HCT116 (cell line): ENCODE measurements at regions not wholly inside any gene's neighbourhood (a gene's known extent, or its start where the extent isn't known, plus 50 kb on each side); places are given as distances from the start of the nearest gene placed in this dataset.
A peak's percentile ranks its signal among the peaks of the same experiment; 100 is the strongest.

Experiments used
- ATAC-seq: fragments of 200-7000 bp; cut with Tn5 transposase; 2 replicates; pipeline ENCODE4 v1.9.1; 2020; ENCODE audit warnings: mild to moderate bottlenecking, moderate library complexity
- BruUV-seq: library from RNA; stranded (reverse); fragments of 400-500 nt; replicated peaks from 2 replicates; lab custom pipeline; 2021; lab: Mats Ljungman, UMichigan
- CTCF ChIA-PET: fragments of 300-600 bp; sonication (Branson Sonifier 250); formaldehyde crosslinking; loops from one replicate; lab custom pipeline; 2021; ENCODE audit warnings: antibody characterized with exemption; lab: Charles Lee
- POLR2A ChIA-PET: fragments of 300-600, 350-600 bp; sonication (Branson Sonifier 250); formaldehyde crosslinking; loops from one replicate; lab custom pipeline; 2021; ENCODE audit warnings: antibody characterized with exemption; lab: Charles Lee
- RAD21 ChIA-PET, 2 experiments: fragments of 300-600 bp; sonication (Branson Sonifier 250); formaldehyde crosslinking; loops; one replicate each; lab custom pipeline; 2023; ENCODE audit warnings: low total read pairs in 2 of 2; ENCODE audit not compliant: uncharacterized antibody in 2 of 2, unreplicated experiment in 2 of 2, low non-redundant PET in 1 of 2; lab: Charles Lee
- DNase-seq: peaks from one replicate; pipeline ENCODE4 v3.0.0-alpha.2; 2010; ENCODE audit warnings: low read depth, low spot score
- H2AFZ ChIP-seq: fragments of 200-600 bp; shearing (Covaris generic), sonication (generic); 2 replicates; pipeline ENCODE4 v1.6.1; 2017; ENCODE audit warnings: low read depth, mixed run types, mixed read lengths, antibody characterized with exemption, low read length; ENCODE audit not compliant: poor library complexity, severe bottlenecking
- H3K27ac ChIP-seq: 2 replicates; pipeline ENCODE4 v1.5.1; 2012; ENCODE audit warnings: low read depth, low read length
- H3K27me3 ChIP-seq: fragments of 200-600 bp; sonication (generic); 2 replicates; pipeline ENCODE4 v1.6.1; 2016; ENCODE audit warnings: mixed run types, low read length, mixed read lengths; ENCODE audit not compliant: insufficient read depth
- H3K36me3 ChIP-seq, 2 experiments: fragments of 200-500 bp in 1 of 2; fragments of 200-600 bp in 1 of 2; sonication (Bioruptor generic) in 1 of 2; sonication (generic) in 1 of 2; 2 replicates each; pipeline versions ENCODE4 v1.5.1 to v1.6.1; 2014 to 2016; ENCODE audit warnings: low read length in 2 of 2, inconsistent platforms in 1 of 2, mixed read lengths in 1 of 2, mixed run types in 1 of 2; ENCODE audit not compliant: insufficient read depth in 2 of 2, control insufficient read depth in 1 of 2
- H3K4me1 ChIP-seq, 2 experiments: fragments of 200-600 bp in 1 of 2; sonication (generic) in 1 of 2; 2 replicates each; pipeline versions ENCODE4 v1.5.1 to v1.6.1; 2012 to 2017; ENCODE audit warnings: low read length in 2 of 2, inconsistent platforms in 1 of 2, mild to moderate bottlenecking in 1 of 2, mixed read lengths in 1 of 2, mixed run types in 1 of 2, moderate library complexity in 1 of 2; ENCODE audit not compliant: insufficient read depth in 2 of 2, control insufficient read depth in 1 of 2
- H3K4me2 ChIP-seq: fragments of 200-600 bp; sonication (generic); 2 replicates; pipeline ENCODE4 v1.6.1; 2017; ENCODE audit warnings: mixed run types, low read length, mixed read lengths
- H3K4me3 ChIP-seq, 2 experiments: fragments of 200-600 bp in 1 of 2; sonication (generic) in 1 of 2; replicated peaks in 1 of 2; 2 replicates each; pipeline ENCODE4 v1.5.1; 2011 to 2016; ENCODE audit warnings: low read length in 2 of 2, control low read depth in 1 of 2, low read depth in 1 of 2, mild to moderate bottlenecking in 1 of 2, mixed read lengths in 1 of 2, mixed run types in 1 of 2
- H3K79me2 ChIP-seq: fragments of 200-600 bp; sonication (generic); 2 replicates; pipeline ENCODE4 v1.6.1; 2017; ENCODE audit warnings: mild to moderate bottlenecking, mixed run types, low read length, moderate library complexity, mixed read lengths; ENCODE audit not compliant: insufficient read depth
- H3K9ac ChIP-seq: fragments of 200-600 bp; sonication (generic); 2 replicates; pipeline ENCODE4 v1.6.1; 2016; ENCODE audit warnings: low read length, mixed read lengths
- H3K9me2 ChIP-seq: fragments of 200-600 bp; sonication (generic), shearing (Covaris generic); 2 replicates; pipeline ENCODE4 v1.6.1; 2017; ENCODE audit warnings: mixed run types, mild to moderate bottlenecking, moderate library complexity; ENCODE audit not compliant: insufficient read depth
- H3K9me3 ChIP-seq, 2 experiments: fragments of 200-500 bp in 1 of 2; fragments of 200-600 bp in 1 of 2; sonication (Bioruptor generic) in 1 of 2; sonication (generic) in 1 of 2; 2 replicates each; pipeline ENCODE4 v1.6.1; 2014 to 2017; ENCODE audit warnings: low read length in 2 of 2, mixed read lengths in 2 of 2, inconsistent platforms in 1 of 2, low read depth in 1 of 2, mild to moderate bottlenecking in 1 of 2, mixed run types in 1 of 2, moderate library complexity in 1 of 2; ENCODE audit not compliant: control insufficient read depth in 1 of 2, insufficient read depth in 1 of 2
- H4K20me1 ChIP-seq: fragments of 200-600 bp; sonication (generic), shearing (Covaris generic); 2 replicates; pipeline ENCODE4 v1.6.1; 2017; ENCODE audit warnings: mixed run types, mild to moderate bottlenecking, moderate library complexity; ENCODE audit not compliant: insufficient read depth
- CBX3 ChIP-seq: IDR thresholded peaks from 2 replicates; pipeline ENCODE4 v1.6.1; 2012; ENCODE audit warnings: low read depth
- EGR1 ChIP-seq: IDR thresholded peaks from 2 replicates; pipeline ENCODE4 v1.6.1; 2012; ENCODE audit warnings: low read depth
- ELF1 ChIP-seq: IDR thresholded peaks from 2 replicates; pipeline ENCODE4 v1.6.1; 2012; ENCODE audit warnings: low read depth, borderline replicate concordance
- EZH2 ChIP-seq: fragments of 200-600 bp; sonication (generic); IDR thresholded peaks from 2 replicates; pipeline ENCODE4 v1.6.1; 2017; ENCODE audit warnings: antibody characterized with exemption, mixed run types
- EZH2phosphoT487 ChIP-seq: fragments of 200-600 bp; IDR thresholded peaks from 2 replicates; pipeline ENCODE4 v1.6.1; 2018; ENCODE audit warnings: antibody characterized with exemption, borderline replicate concordance
- MAX ChIP-seq: IDR thresholded peaks from 2 replicates; pipeline ENCODE4 v1.6.1; 2012
- POLR2A ChIP-seq: IDR thresholded peaks from 2 replicates; pipeline ENCODE4 v1.7.0; 2011; ENCODE audit warnings: borderline replicate concordance; ENCODE audit not compliant: insufficient read depth, insufficient read length; ENCODE audit errors: extremely low read depth
- POLR2AphosphoS5 ChIP-seq: IDR thresholded peaks from 2 replicates; pipeline ENCODE4 v1.6.1; 2011; ENCODE audit warnings: mild to moderate bottlenecking, low read depth, low read length, moderate library complexity
- REST ChIP-seq: IDR thresholded peaks from 2 replicates; pipeline ENCODE4 v1.6.1; 2012; ENCODE audit warnings: low read depth
- SIN3A ChIP-seq: IDR thresholded peaks from 2 replicates; pipeline ENCODE4 v1.6.1; 2012; ENCODE audit warnings: low read depth
- TCF7L2 ChIP-seq: IDR thresholded peaks from 2 replicates; pipeline ENCODE4 v1.7.0; 2011; ENCODE audit warnings: borderline replicate concordance, inconsistent platforms; ENCODE audit not compliant: insufficient read depth, insufficient read length; ENCODE audit errors: extremely low read depth
- intact Hi-C: fragments of 100-400 bp; cut with micrococcal nuclease; formaldehyde crosslinking; loops from 2 replicates; pipeline ENCODE4 v1.10.0; 2022
- TF ChIP-seq, protein P1 (sequence below): IDR thresholded peaks from 2 replicates; pipeline ENCODE4 v1.6.1; 2011; ENCODE audit warnings: mild to moderate bottlenecking, low read length, moderate library complexity; ENCODE audit not compliant: insufficient replicate concordance; ENCODE audit errors: extremely low read depth

DNA sequence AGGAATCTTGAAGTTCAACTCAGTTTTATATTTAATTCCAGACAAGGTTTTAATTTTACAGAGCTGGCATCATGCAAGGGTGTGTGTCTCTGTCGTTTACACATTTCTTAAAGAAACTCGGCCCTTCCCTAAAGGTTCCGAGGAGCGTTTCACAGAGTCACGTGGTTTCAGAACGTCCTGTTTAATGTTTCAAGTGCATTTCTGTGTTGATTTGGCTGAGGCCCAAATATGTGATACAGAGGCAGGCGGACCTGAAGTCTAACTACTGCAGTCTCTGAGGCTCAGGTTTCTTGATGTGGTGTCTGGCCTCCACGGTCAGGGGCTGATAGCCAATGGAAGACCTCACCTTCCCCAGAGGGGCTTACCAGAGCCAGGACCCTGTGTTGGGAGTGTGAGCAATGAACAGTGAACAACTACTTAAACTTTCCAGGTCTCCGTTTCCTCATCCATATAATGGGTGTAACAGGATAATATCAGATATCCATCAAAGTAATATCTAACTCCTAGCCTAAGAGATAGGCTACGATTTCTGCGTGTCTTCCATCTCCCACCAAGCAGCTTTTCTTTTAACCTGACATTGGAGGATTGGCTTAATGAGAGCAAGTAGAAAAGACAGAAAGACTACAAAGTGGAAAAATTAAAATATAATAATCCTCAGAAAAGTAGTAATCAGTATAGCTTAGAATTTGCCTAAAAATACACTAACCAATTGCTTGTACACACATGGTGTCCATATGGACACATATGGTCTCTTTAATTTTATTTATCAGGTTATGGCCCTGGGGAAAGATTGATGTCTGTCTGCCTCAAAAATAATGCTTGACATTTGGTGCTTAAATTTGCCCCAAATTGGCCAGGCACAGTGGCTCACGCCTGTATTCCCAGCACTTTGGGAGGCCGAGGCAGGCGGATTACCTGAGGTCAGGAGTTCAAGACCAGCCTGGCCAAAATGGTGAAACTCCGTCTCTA lies 50.0 kb upstream of the TRIM2 start:
- Histone ChIP-seq H4K20me1 (no peaks in the 10 kb centered on the region), H3K79me2 (no peaks in the 10 kb centered on the region), H3K4me2 (peak overlapping the region; percentile 98), H3K36me3 (no peaks in the 10 kb centered on the region), H3K9me2 (no peaks in the 10 kb centered on the region), H3K9ac (peak overlapping the region; percentile 42), H3K4me1 (peaks cover 21 to 41% of the 10 kb centered on the region in 2 experiments), H3K9me3 (no peaks in the 10 kb centered on the region), H2AFZ (peak overlapping the region; percentile 96), H3K27ac (no peak overlapping the region), H3K27me3 (no peaks in the 10 kb centered on the region), H3K4me3 (peak overlapping the region; percentile 38 to 67)
- ATAC-seq (peak; percentile 6; the same call in 1 of the 2 replicates), DNase-seq (no peak)
- ChIA-PET RAD21 (interaction anchor here in 1 of 2 experiments (0.6 kb wide), 1 partner anchor 162 kb away, joined by 4 read pairs; no protein-coding TSS in a partner anchor), POLR2A (no interaction called here), CTCF (no interaction called here)
- intact Hi-C loops = no loop called here
- no peak for TF ChIP-seq REST
- TF ChIP-seq, protein P1, sequence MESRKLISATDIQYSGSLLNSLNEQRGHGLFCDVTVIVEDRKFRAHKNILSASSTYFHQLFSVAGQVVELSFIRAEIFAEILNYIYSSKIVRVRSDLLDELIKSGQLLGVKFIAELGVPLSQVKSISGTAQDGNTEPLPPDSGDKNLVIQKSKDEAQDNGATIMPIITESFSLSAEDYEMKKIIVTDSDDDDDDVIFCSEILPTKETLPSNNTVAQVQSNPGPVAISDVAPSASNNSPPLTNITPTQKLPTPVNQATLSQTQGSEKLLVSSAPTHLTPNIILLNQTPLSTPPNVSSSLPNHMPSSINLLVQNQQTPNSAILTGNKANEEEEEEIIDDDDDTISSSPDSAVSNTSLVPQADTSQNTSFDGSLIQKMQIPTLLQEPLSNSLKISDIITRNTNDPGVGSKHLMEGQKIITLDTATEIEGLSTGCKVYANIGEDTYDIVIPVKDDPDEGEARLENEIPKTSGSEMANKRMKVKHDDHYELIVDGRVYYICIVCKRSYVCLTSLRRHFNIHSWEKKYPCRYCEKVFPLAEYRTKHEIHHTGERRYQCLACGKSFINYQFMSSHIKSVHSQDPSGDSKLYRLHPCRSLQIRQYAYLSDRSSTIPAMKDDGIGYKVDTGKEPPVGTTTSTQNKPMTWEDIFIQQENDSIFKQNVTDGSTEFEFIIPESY = no peak
- TF ChIP-seq EGR1 = no peak
- no peak for TF ChIP-seq ELF1
- peak; percentile 52 for TF ChIP-seq MAX
- no peak for TF ChIP-seq CBX3
- TF ChIP-seq EZH2 = no peak
- TF ChIP-seq SIN3A = peak; percentile 12; the same call in 1 of the 2 replicates
- TF ChIP-seq TCF7L2 = peak; percentile 33
- TF ChIP-seq POLR2AphosphoS5 = no peak
- TF ChIP-seq POLR2A = no peak
- no peak for TF ChIP-seq EZH2phosphoT487
- no TSS peak for BruUV-seq
